ENCODE measurements at regions not wholly inside any gene's neighbourhood (a gene's known extent, or its start where the extent isn't known, plus 50 kb on each side); places are given as distances from the start of the nearest gene placed in this dataset.
A peak's percentile ranks its signal among the peaks of the same experiment; 100 is the strongest.
"Not testable (repeated sequence)": the region's sequence is repeated elsewhere in the genome, so short reads cannot be mapped to it uniquely, and the experiment has no call there.

GRCh38 chr20:12113468-12114371 is 196.0 kb downstream of the BTBD3 start:
- DNase-seq = peak in 26 of 58 donors; percentile 1 to 55 (median 18)

- not testable (repeated sequence) for DNase-seq
Observed at GRCh38 chr20:12129114-12129513, 211.4 kb downstream of the BTBD3 start.

- DNase-seq = not testable (repeated sequence)
Observed at GRCh38 chr20:12129532-12129931, 211.8 kb downstream of the BTBD3 start.

- DNase-seq = no peak
Observed at GRCh38 chr20:12130781-12131180, 213.1 kb downstream of the BTBD3 start.

GRCh38 chr20:12133553-12133952 is 215.9 kb downstream of the BTBD3 start:
- no peak for DNase-seq

- not testable (repeated sequence) for DNase-seq
Observed at GRCh38 chr20:12145951-12146350, 228.3 kb downstream of the BTBD3 start.

- no peak for DNase-seq
Observed at GRCh38 chr20:12152996-12153395, 235.3 kb downstream of the BTBD3 start.

GRCh38 chr20:12153628-12154027 is 235.9 kb downstream of the BTBD3 start:
- no peak for DNase-seq

- DNase-seq = no peak
Observed at GRCh38 chr20:12156252-12156651, 238.6 kb downstream of the BTBD3 start.

- DNase-seq = no peak
Observed at GRCh38 chr20:12159261-12159660, 241.6 kb downstream of the BTBD3 start.

GRCh38 chr20:12161734-12162133 is 244.0 kb downstream of the BTBD3 start:
- peak in 2 of 58 donors; percentile 2 to 8 for DNase-seq

GRCh38 chr20:12166053-12166717 is 248.5 kb downstream of the BTBD3 start:
- peak in 1 of 58 donors; percentile 1 for DNase-seq

GRCh38 chr20:12170406-12170805 is 252.7 kb downstream of the BTBD3 start:
- no peak for DNase-seq

GRCh38 chr20:12171923-12172524 is 254.3 kb downstream of the BTBD3 start:
- no peak for DNase-seq

GRCh38 chr20:12173347-12174012 is 255.8 kb downstream of the BTBD3 start:
- DNase-seq = no peak

GRCh38 chr20:12175538-12175937 is 257.8 kb downstream of the BTBD3 start:
- DNase-seq = no peak

- DNase-seq = peak in 1 of 58 donors; percentile 26
Observed at GRCh38 chr20:12177657-12178293, 260.1 kb downstream of the BTBD3 start.

- DNase-seq = no peak
Observed at GRCh38 chr20:12179692-12180091, 262.0 kb downstream of the BTBD3 start.

GRCh38 chr20:12180107-12180661 is 262.5 kb downstream of the BTBD3 start:
- DNase-seq = no peak

GRCh38 chr20:12198281-12198680 is 280.6 kb downstream of the BTBD3 start:
- DNase-seq = no peak

- no peak for DNase-seq
Observed at GRCh38 chr20:12199703-12200102, 282.0 kb downstream of the BTBD3 start.

Measured in anterior cingulate cortex (tissue), 58 donors.